ENCODE measurements at regions not wholly inside any gene's neighbourhood (a gene's known extent, or its start where the extent isn't known, plus 50 kb on each side); places are given as distances from the start of the nearest gene placed in this dataset.

GRCh38 chr3:11089931-11090330 is 64.4 kb upstream of the HRH1 start:
- TF ChIP-seq CTCF (conservative IDR thresholded peaks at IDR 0.05; ENCODE audit: low read depth, low read length) (no peak), POLR2A (IDR thresholded peaks at IDR 0.05; ENCODE audit: low read depth, low read length) (no peak), MXI1 (IDR thresholded peaks at IDR 0.05; ENCODE audit: borderline replicate concordance, low read depth, low read length) (no peak), CEBPB (IDR thresholded peaks at IDR 0.05; ENCODE audit: low read depth, low read length) (no peak)
